K562 (cell line): ENCODE measurements at regions not wholly inside any gene's neighbourhood (a gene's known extent, or its start where the extent isn't known, plus 50 kb on each side); places are given as distances from the start of the nearest gene placed in this dataset.

ENCODE experiments used
- ATAC-seq: fragments of 200-7000 bp; cut with Tn5 transposase; 3 replicates; pipeline ENCODE4 v1.9.1; 2020; ENCODE audit warnings: moderate library complexity
- BruUV-seq: library from RNA; stranded (reverse); fragments of 400-500 nt; replicated peaks from 2 replicates; lab custom pipeline; 2021; lab: Mats Ljungman, UMichigan
- CTCF ChIA-PET: fragments of 300-600 bp; formaldehyde crosslinking; extraction: SDS; loops from one replicate; lab custom pipeline; 2021; ENCODE audit warnings: low intra/inter-chr PET ratio; lab: Yijun Ruan, JAX
- POLR2A ChIA-PET: fragments of 300-600, 350-650 bp; sonication (Branson Sonifier 250); formaldehyde crosslinking; extraction: SDS; loops from one replicate; lab custom pipeline; 2021; ENCODE audit warnings: antibody characterized with exemption, inconsistent platforms; lab: Yijun Ruan, JAX
- DNase-seq, 4 experiments: peaks; one replicate each; pipeline versions ENCODE4 v3.0.0 to v3.0.0-alpha.2; 2011 to 2018; ENCODE audit warnings: low spot score in 3 of 4, mixed read lengths in 3 of 4; ENCODE audit errors: extremely low read depth in 1 of 4
- FAIRE-seq: peaks from 2 replicates; lab custom pipeline; 2011; peaks lifted over from hg19 to GRCh38; lab: Jason Lieb, UNC
- H2AFZ ChIP-seq: 2 replicates; pipeline ENCODE4 v1.6.0; 2011; ENCODE audit warnings: low read depth, low read length, control low read depth, inconsistent platforms
- H3K27ac ChIP-seq: fragments of 200-600 bp; 3 replicates; pipeline ENCODE4 v1.8.0; 2011; ENCODE audit warnings: low read depth, mild to moderate bottlenecking, control low read depth, inconsistent platforms, low read length, moderate library complexity, mixed read lengths; ENCODE audit errors: extremely low read depth
- H3K27me3 ChIP-seq, 2 experiments: fragments of 300-600 bp in 1 of 2; 2 replicates in 1 of 2; 3 replicates in 1 of 2; pipeline versions ENCODE4 v1.6.0 to v1.8.0; 2011; ENCODE audit warnings: inconsistent platforms in 2 of 2, low read length in 2 of 2, mild to moderate bottlenecking in 1 of 2, mixed read lengths in 1 of 2, moderate library complexity in 1 of 2; ENCODE audit not compliant: control insufficient read depth in 2 of 2, insufficient read depth in 2 of 2
- H3K36me3 ChIP-seq: fragments of 300-600 bp; 3 replicates; pipeline ENCODE4 v1.8.0; 2011; ENCODE audit warnings: mild to moderate bottlenecking, low read length, inconsistent platforms; ENCODE audit not compliant: control insufficient read depth, insufficient read depth
- H3K4me1 ChIP-seq, 2 experiments: fragments of 200-600 bp in 1 of 2; replicated peaks in 1 of 2; 2 replicates in 1 of 2; 3 replicates in 1 of 2; pipeline versions ENCODE4 v1.5.1 to v1.8.0; 2011; ENCODE audit warnings: inconsistent platforms in 2 of 2, low read length in 2 of 2, mild to moderate bottlenecking in 1 of 2, mixed read lengths in 1 of 2, moderate library complexity in 1 of 2; ENCODE audit not compliant: control insufficient read depth in 2 of 2, insufficient read depth in 2 of 2
- H3K4me2 ChIP-seq: 2 replicates; pipeline ENCODE4 v1.6.1; 2011; ENCODE audit warnings: low read length, control low read depth, inconsistent platforms, mixed read lengths; ENCODE audit not compliant: insufficient read depth
- H3K4me3 ChIP-seq: fragments of 200-600 bp; sonication (generic), shearing (Covaris generic); 2 replicates; pipeline ENCODE4 v1.5.1; 2016; ENCODE audit warnings: control low read depth, inconsistent platforms
- H3K79me2 ChIP-seq: fragments of 200-600 bp; 3 replicates; pipeline ENCODE4 v1.8.0; 2011; ENCODE audit warnings: low read length, inconsistent platforms; ENCODE audit not compliant: control insufficient read depth, insufficient read depth
- H3K9ac ChIP-seq, 2 experiments: 2 replicates each; pipeline versions ENCODE4 v1.6.0 to v1.6.1; 2011; ENCODE audit warnings: low read depth in 2 of 2, low read length in 2 of 2, control low read depth in 1 of 2, inconsistent platforms in 1 of 2, mild to moderate bottlenecking in 1 of 2, mixed read lengths in 1 of 2; ENCODE audit not compliant: insufficient read depth in 1 of 2
- H3K9me1 ChIP-seq: one replicate; pipeline ENCODE4 v1.6.0; 2011; ENCODE audit warnings: inconsistent platforms, mild to moderate bottlenecking, low read length, moderate library complexity; ENCODE audit not compliant: control insufficient read depth, insufficient read depth
- H3K9me3 ChIP-seq: replicated peaks from 2 replicates; pipeline ENCODE4 v1.5.1; 2011; ENCODE audit warnings: low read depth, low read length, inconsistent platforms; ENCODE audit not compliant: control insufficient read depth, insufficient read depth
- H4K20me1 ChIP-seq: replicated peaks from 2 replicates; pipeline ENCODE4 v1.6.1; 2011; ENCODE audit warnings: low read length, inconsistent platforms, mixed read lengths; ENCODE audit not compliant: control insufficient read depth, insufficient read depth
- DNMT1 ChIP-seq: fragments of 450-650 bp; IDR thresholded peaks from 2 replicates; pipeline ENCODE4 v1.6.1; 2016; ENCODE audit warnings: antibody characterized with exemption, mild to moderate bottlenecking
- IRF2 ChIP-seq: sonication (generic); formaldehyde crosslinking; IDR thresholded peaks from 2 replicates; pipeline ENCODE4 v1.8.1; 2022; ENCODE audit warnings: mild to moderate bottlenecking, missing genetic modification reagents
- SPI1 ChIP-seq: IDR thresholded peaks from 2 replicates; pipeline ENCODE4 v1.6.1; 2011; ENCODE audit warnings: low read depth, low read length, control low read depth, borderline replicate concordance
- TCF7L2 ChIP-seq: fragments of 150-350 bp; IDR thresholded peaks from 2 replicates; pipeline ENCODE4 v1.6.1; 2016; ENCODE audit warnings: low read depth, mild to moderate bottlenecking, low read length, moderate library complexity
- U2AF1 ChIP-seq: fragments of 200-400 bp; formaldehyde crosslinking; optimal IDR thresholded peaks from 2 replicates; pipeline ENCODE3; 2017; ENCODE audit warnings: mild to moderate bottlenecking, low read depth, low read length, moderate library complexity
- ZNF217 ChIP-seq: sonication (generic); formaldehyde crosslinking; IDR thresholded peaks from 2 replicates; pipeline ENCODE4 v1.8.0; 2022; ENCODE audit warnings: mild to moderate bottlenecking, missing genetic modification reagents
- WGBS: fragments of 100-300 bp; shearing (Covaris generic); methylation state at CpG from one replicate; pipeline ENCODE4 v1.1.6; 2016; ENCODE audit warnings: low coverage, mixed read lengths; ENCODE audit not compliant: insufficient coverage; ENCODE audit errors: missing lambda C conversion rate; 5-methylcytosine and 5-hydroxymethylcytosine counted together
- in situ Hi-C: fragments of 300-500 bp; cut with MboI; formaldehyde crosslinking; loops from 4 replicates; pipeline ENCODE4 v1.15.0; 2018; ENCODE audit warnings: inconsistent platforms, mixed read lengths
- intact Hi-C: fragments of 100-400 bp; cut with micrococcal nuclease; formaldehyde crosslinking; loops from 2 replicates; pipeline ENCODE4 v1.14.2; 2022
- TF ChIP-seq, protein P1 (sequence below): fragments of 450-650 bp; IDR thresholded peaks from 2 replicates; pipeline ENCODE4 v1.6.1; 2016; ENCODE audit warnings: mild to moderate bottlenecking, moderate library complexity

DNA sequence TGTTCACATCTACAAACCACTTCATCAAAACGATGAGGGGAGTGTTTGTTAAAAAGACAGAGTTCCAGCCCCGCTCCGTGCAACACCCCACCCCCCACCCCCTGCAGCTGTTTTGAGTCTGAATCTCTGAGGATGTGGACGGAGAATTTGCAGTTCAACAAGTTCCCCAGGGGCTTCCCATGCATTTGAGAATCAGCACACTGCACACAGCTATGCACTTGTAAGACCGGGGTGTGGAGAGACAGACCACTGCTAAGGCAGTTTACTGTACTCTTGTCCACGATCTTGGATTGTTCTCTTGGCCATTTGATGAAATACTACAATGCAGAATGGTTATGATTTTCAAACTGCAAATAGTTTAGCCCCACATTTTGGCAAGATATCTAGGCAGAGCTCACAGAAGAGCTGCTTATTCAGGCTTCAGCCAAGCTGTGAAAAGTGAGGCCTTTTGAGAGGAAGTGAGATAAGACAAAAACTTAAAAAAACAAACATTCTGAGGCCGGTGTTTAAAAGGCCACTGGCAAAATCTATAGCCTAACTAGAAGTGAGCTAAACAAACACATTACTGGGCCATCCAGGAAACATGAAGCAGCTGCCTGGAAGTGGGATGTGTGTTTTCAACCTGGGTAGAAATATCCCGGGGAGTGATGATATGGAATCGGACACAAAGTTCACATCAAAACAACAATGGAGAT, 308.2 kb upstream of the ADAMTS9 start:
- H2AFZ ChIP-seq: peak overlapping the region; percentile 89
- peak; percentile 68 for FAIRE-seq
- H3K9me1 ChIP-seq: no peaks in the 10 kb centered on the region
- no TSS peak for BruUV-seq
- H3K4me2 ChIP-seq: peak overlapping the region; percentile 38
- TF ChIP-seq IRF2 (CRISPR knock-in tag) (no peak), DNMT1 (no peak), U2AF1 (no peak), ZNF217 (no peak), TCF7L2 (no peak), SPI1 (peak; percentile 65; the same call in 1 of the 2 replicates)
- TF ChIP-seq, protein P1, sequence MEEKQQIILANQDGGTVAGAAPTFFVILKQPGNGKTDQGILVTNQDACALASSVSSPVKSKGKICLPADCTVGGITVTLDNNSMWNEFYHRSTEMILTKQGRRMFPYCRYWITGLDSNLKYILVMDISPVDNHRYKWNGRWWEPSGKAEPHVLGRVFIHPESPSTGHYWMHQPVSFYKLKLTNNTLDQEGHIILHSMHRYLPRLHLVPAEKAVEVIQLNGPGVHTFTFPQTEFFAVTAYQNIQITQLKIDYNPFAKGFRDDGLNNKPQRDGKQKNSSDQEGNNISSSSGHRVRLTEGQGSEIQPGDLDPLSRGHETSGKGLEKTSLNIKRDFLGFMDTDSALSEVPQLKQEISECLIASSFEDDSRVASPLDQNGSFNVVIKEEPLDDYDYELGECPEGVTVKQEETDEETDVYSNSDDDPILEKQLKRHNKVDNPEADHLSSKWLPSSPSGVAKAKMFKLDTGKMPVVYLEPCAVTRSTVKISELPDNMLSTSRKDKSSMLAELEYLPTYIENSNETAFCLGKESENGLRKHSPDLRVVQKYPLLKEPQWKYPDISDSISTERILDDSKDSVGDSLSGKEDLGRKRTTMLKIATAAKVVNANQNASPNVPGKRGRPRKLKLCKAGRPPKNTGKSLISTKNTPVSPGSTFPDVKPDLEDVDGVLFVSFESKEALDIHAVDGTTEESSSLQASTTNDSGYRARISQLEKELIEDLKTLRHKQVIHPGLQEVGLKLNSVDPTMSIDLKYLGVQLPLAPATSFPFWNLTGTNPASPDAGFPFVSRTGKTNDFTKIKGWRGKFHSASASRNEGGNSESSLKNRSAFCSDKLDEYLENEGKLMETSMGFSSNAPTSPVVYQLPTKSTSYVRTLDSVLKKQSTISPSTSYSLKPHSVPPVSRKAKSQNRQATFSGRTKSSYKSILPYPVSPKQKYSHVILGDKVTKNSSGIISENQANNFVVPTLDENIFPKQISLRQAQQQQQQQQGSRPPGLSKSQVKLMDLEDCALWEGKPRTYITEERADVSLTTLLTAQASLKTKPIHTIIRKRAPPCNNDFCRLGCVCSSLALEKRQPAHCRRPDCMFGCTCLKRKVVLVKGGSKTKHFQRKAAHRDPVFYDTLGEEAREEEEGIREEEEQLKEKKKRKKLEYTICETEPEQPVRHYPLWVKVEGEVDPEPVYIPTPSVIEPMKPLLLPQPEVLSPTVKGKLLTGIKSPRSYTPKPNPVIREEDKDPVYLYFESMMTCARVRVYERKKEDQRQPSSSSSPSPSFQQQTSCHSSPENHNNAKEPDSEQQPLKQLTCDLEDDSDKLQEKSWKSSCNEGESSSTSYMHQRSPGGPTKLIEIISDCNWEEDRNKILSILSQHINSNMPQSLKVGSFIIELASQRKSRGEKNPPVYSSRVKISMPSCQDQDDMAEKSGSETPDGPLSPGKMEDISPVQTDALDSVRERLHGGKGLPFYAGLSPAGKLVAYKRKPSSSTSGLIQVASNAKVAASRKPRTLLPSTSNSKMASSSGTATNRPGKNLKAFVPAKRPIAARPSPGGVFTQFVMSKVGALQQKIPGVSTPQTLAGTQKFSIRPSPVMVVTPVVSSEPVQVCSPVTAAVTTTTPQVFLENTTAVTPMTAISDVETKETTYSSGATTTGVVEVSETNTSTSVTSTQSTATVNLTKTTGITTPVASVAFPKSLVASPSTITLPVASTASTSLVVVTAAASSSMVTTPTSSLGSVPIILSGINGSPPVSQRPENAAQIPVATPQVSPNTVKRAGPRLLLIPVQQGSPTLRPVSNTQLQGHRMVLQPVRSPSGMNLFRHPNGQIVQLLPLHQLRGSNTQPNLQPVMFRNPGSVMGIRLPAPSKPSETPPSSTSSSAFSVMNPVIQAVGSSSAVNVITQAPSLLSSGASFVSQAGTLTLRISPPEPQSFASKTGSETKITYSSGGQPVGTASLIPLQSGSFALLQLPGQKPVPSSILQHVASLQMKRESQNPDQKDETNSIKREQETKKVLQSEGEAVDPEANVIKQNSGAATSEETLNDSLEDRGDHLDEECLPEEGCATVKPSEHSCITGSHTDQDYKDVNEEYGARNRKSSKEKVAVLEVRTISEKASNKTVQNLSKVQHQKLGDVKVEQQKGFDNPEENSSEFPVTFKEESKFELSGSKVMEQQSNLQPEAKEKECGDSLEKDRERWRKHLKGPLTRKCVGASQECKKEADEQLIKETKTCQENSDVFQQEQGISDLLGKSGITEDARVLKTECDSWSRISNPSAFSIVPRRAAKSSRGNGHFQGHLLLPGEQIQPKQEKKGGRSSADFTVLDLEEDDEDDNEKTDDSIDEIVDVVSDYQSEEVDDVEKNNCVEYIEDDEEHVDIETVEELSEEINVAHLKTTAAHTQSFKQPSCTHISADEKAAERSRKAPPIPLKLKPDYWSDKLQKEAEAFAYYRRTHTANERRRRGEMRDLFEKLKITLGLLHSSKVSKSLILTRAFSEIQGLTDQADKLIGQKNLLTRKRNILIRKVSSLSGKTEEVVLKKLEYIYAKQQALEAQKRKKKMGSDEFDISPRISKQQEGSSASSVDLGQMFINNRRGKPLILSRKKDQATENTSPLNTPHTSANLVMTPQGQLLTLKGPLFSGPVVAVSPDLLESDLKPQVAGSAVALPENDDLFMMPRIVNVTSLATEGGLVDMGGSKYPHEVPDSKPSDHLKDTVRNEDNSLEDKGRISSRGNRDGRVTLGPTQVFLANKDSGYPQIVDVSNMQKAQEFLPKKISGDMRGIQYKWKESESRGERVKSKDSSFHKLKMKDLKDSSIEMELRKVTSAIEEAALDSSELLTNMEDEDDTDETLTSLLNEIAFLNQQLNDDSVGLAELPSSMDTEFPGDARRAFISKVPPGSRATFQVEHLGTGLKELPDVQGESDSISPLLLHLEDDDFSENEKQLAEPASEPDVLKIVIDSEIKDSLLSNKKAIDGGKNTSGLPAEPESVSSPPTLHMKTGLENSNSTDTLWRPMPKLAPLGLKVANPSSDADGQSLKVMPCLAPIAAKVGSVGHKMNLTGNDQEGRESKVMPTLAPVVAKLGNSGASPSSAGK: 0 out of 2 replicates have a peak, but pooled peaks have one; percentile 14
- H3K27me3 ChIP-seq: no peaks in the 10 kb centered on the region
- H3K79me2 ChIP-seq: no peaks in the 10 kb centered on the region
- in situ Hi-C loops (no loop called here), intact Hi-C loops (no loop called here)
- H3K9ac ChIP-seq: peak overlapping the region in 1 of 2 experiments; percentile 19; a peak in 2 of 4 replicates
- ChIA-PET CTCF (no interaction called here), POLR2A (interaction anchor here (1.7 kb wide), 1 partner anchor 13 kb away, joined by 5 read pairs; no protein-coding TSS in a partner anchor)
- WGBS: 27% methylated on average over 6 of the region's 9 CpGs
- peak in 2 of 4 experiments; percentile 9 to 23 for DNase-seq
- H3K27ac ChIP-seq: peak overlapping the region; percentile 55; the same call in 1 of the 3 replicates
- no peaks in the 10 kb centered on the region for H3K36me3 ChIP-seq
- H3K4me3 ChIP-seq: no peak overlapping the region
- ATAC-seq: peak; percentile 67
- H3K4me1 ChIP-seq: peaks cover 0 to 13% of the 10 kb centered on the region in 2 experiments; a peak in 3 of 5 replicates
- H4K20me1 ChIP-seq: no peaks in the 10 kb centered on the region
- H3K9me3 ChIP-seq: no peaks in the 10 kb centered on the region
